KMS-11 (cell line): ENCODE measurements at regions not wholly inside any gene's neighbourhood (a gene's known extent, or its start where the extent isn't known, plus 50 kb on each side); places are given as distances from the start of the nearest gene placed in this dataset.
"Not testable (repeated sequence)": the region's sequence is repeated elsewhere in the genome, so short reads cannot be mapped to it uniquely, and the experiment has no call there.

Experiments used
- H2AFZ ChIP-seq: fragments of 200-600 bp; sonication (generic); 2 replicates; pipeline ENCODE4 v1.6.1; 2016; ENCODE audit warnings: antibody characterized with exemption, mixed run types, low read depth
- H3K27ac ChIP-seq: fragments of 200-600 bp; sonication (generic); 2 replicates; pipeline ENCODE4 v1.6.1; 2016; ENCODE audit warnings: mild to moderate bottlenecking, mixed run types
- H3K27me3 ChIP-seq: fragments of 200-600 bp; sonication (generic); 2 replicates; pipeline ENCODE4 v1.6.1; 2017; ENCODE audit warnings: mild to moderate bottlenecking, low read depth, mixed run types, moderate library complexity; ENCODE audit not compliant: insufficient read depth
- H3K36me3 ChIP-seq: fragments of 200-600 bp; sonication (generic); 2 replicates; pipeline ENCODE4 v1.6.1; 2017; ENCODE audit warnings: mild to moderate bottlenecking, mixed run types; ENCODE audit not compliant: insufficient read depth
- H3K4me1 ChIP-seq: fragments of 200-600 bp; sonication (generic); 2 replicates; pipeline ENCODE4 v1.6.1; 2016; ENCODE audit warnings: mild to moderate bottlenecking, low read depth, mixed run types; ENCODE audit not compliant: poor library complexity, severe bottlenecking
- H3K4me2 ChIP-seq: fragments of 200-600 bp; sonication (generic); 2 replicates; pipeline ENCODE4 v1.7.0; 2016; ENCODE audit warnings: mild to moderate bottlenecking, mixed run types
- H3K4me3 ChIP-seq: fragments of 200-600 bp; sonication (generic); IDR thresholded peaks from 2 replicates; pipeline ENCODE4 v1.6.1; 2017; ENCODE audit warnings: low read depth, low read length, mixed read lengths; ENCODE audit not compliant: insufficient read depth
- H3K79me2 ChIP-seq: fragments of 200-600 bp; sonication (generic); 2 replicates; pipeline ENCODE4 v1.6.1; 2016; ENCODE audit warnings: low read depth, mixed run types; ENCODE audit not compliant: insufficient read depth
- H3K9ac ChIP-seq: fragments of 200-600 bp; sonication (generic); 2 replicates; pipeline ENCODE4 v1.6.1; 2016; ENCODE audit warnings: mild to moderate bottlenecking, mixed run types
- H4K20me1 ChIP-seq: fragments of 200-600 bp; sonication (generic); 2 replicates; pipeline ENCODE4 v1.6.1; 2016; ENCODE audit warnings: mild to moderate bottlenecking, mixed run types; ENCODE audit not compliant: insufficient read depth
- TF ChIP-seq, protein P1 (sequence below): fragments of 200-600 bp; sonication (generic); conservative IDR thresholded peaks from 2 replicates; pipeline ENCODE4 v1.6.1; 2017; ENCODE audit warnings: low read depth, mild to moderate bottlenecking, antibody characterized with exemption, low read length, moderate library complexity, mixed read lengths

GRCh38 chr21:20486303-20486702 lies 511.9 kb upstream of the NCAM2 start:
- Histone ChIP-seq H3K4me2 (no peak overlapping the region), H3K79me2 (no peaks in the 10 kb centered on the region), H3K36me3 (no peaks in the 10 kb centered on the region), H3K9ac (no peak overlapping the region), H4K20me1 (no peaks in the 10 kb centered on the region), H3K4me1 (no peaks in the 10 kb centered on the region), H2AFZ (no peak overlapping the region), H3K27ac (no peak overlapping the region), H3K27me3 (no peaks in the 10 kb centered on the region), H3K4me3 (no peak overlapping the region)
- TF ChIP-seq, protein P1, sequence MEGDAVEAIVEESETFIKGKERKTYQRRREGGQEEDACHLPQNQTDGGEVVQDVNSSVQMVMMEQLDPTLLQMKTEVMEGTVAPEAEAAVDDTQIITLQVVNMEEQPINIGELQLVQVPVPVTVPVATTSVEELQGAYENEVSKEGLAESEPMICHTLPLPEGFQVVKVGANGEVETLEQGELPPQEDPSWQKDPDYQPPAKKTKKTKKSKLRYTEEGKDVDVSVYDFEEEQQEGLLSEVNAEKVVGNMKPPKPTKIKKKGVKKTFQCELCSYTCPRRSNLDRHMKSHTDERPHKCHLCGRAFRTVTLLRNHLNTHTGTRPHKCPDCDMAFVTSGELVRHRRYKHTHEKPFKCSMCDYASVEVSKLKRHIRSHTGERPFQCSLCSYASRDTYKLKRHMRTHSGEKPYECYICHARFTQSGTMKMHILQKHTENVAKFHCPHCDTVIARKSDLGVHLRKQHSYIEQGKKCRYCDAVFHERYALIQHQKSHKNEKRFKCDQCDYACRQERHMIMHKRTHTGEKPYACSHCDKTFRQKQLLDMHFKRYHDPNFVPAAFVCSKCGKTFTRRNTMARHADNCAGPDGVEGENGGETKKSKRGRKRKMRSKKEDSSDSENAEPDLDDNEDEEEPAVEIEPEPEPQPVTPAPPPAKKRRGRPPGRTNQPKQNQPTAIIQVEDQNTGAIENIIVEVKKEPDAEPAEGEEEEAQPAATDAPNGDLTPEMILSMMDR, result no peak

GRCh38 chr21:20502915-20503314 lies 495.3 kb upstream of the NCAM2 start:
- not testable (repeated sequence) for H3K4me2 ChIP-seq, H3K9ac ChIP-seq, H3K79me2 ChIP-seq, H3K4me1 ChIP-seq, H2AFZ ChIP-seq, H3K27me3 ChIP-seq, H3K27ac ChIP-seq, H4K20me1 ChIP-seq, H3K4me3 ChIP-seq, H3K36me3 ChIP-seq

DNA sequence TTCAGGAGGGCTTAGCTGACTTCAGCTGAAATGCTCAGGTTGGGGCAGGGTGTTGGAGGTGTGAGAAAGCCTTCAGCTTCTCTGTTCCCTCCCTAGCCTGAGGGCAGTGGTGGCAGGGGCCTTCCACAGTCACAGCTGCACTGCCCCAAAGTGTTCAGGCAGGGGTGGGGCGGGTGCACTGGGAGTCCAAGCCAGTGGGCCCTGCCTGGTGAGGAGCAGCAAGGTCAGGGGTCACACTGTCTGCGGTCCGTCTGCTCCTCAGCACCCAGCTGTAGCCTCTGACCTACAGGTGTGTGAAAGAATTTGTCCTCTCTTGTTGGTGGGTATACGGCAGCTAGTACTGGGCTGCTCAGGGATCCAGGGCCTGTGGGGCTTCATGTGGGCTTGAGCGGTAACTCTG lies 490.4 kb upstream of the NCAM2 start:
- H3K4me3 ChIP-seq, result no peak overlapping the region
- no peak overlapping the region for H3K4me2 ChIP-seq
- H2AFZ ChIP-seq, result no peak overlapping the region
- H3K27me3 ChIP-seq, result no peaks in the 10 kb centered on the region
- H3K27ac ChIP-seq, result no peak overlapping the region
- H4K20me1 ChIP-seq, result no peaks in the 10 kb centered on the region
- H3K79me2 ChIP-seq, result no peaks in the 10 kb centered on the region
- H3K9ac ChIP-seq, result no peak overlapping the region
- no peaks in the 10 kb centered on the region for H3K4me1 ChIP-seq
- H3K36me3 ChIP-seq, result no peaks in the 10 kb centered on the region
- TF ChIP-seq, protein P1, result no peak

- TF ChIP-seq, protein P1, result no peak
- no peaks in the 10 kb centered on the region for H4K20me1 ChIP-seq
- H3K4me1 ChIP-seq, result no peaks in the 10 kb centered on the region
- no peak overlapping the region for H3K27ac ChIP-seq
- no peak overlapping the region for H3K4me2 ChIP-seq
- H3K36me3 ChIP-seq, result no peaks in the 10 kb centered on the region
- H3K79me2 ChIP-seq, result no peaks in the 10 kb centered on the region
- no peak overlapping the region for H3K4me3 ChIP-seq
- H3K27me3 ChIP-seq, result no peaks in the 10 kb centered on the region
- no peak overlapping the region for H2AFZ ChIP-seq
- no peak overlapping the region for H3K9ac ChIP-seq
Measured at GRCh38 chr21:20511216-20511880, 486.9 kb upstream of the NCAM2 start.

GRCh38 chr21:20515446-20515845 lies 482.8 kb upstream of the NCAM2 start:
- TF ChIP-seq, protein P1, result no peak
- no peaks in the 10 kb centered on the region for H3K27me3 ChIP-seq
- H2AFZ ChIP-seq, result no peak overlapping the region
- no peak overlapping the region for H3K4me3 ChIP-seq
- no peaks in the 10 kb centered on the region for H4K20me1 ChIP-seq
- no peak overlapping the region for H3K27ac ChIP-seq
- H3K4me2 ChIP-seq, result no peak overlapping the region
- no peaks in the 10 kb centered on the region for H3K4me1 ChIP-seq
- H3K9ac ChIP-seq, result no peak overlapping the region
- H3K36me3 ChIP-seq, result no peaks in the 10 kb centered on the region
- H3K79me2 ChIP-seq, result no peaks in the 10 kb centered on the region
